ENCODE measurements at regions not wholly inside any gene's neighbourhood (a gene's known extent, or its start where the extent isn't known, plus 50 kb on each side); places are given as distances from the start of the nearest gene placed in this dataset.

GRCh38 chr1:221302357-221302756 lies 423.1 kb downstream of the HLX start:
- H3K27ac ChIP-seq (ENCODE audit: low read depth in 1 of 2, low read length in 2 of 2): no peak overlapping the region
- no peak overlapping the region for H3K9ac ChIP-seq (ENCODE audit: insufficient read depth, low read length, poor library complexity, severe bottlenecking)
- no peak overlapping the region for H2AFZ ChIP-seq (ENCODE audit: insufficient read depth, low read depth, low read length, poor library complexity, severe bottlenecking)
- Mint-ChIP-seq H3K4me3 (no peak overlapping the region), H3K36me3 (no peaks in the 10 kb centered on the region), H3K9me3 (peaks cover 0 to 6% (median 3%) of the 10 kb centered on the region in 7 donors), H3K4me1 (no peaks in the 10 kb centered on the region), H3K27ac (no peak overlapping the region), H3K27me3 (ENCODE audit: low read depth in 3 of 3) (peaks cover 0 to 6% (median 0%) of the 10 kb centered on the region in 3 donors)
- no peaks in the 10 kb centered on the region for H3K27me3 ChIP-seq (ENCODE audit: control insufficient read depth in 2 of 2, insufficient read depth in 2 of 2, low read length in 2 of 2)
- intact Hi-C loops (cut with micrococcal nuclease): no loop called here
- no peaks in the 10 kb centered on the region for H3K36me3 ChIP-seq (replicated peaks in 1 of 2; ENCODE audit: control insufficient read depth in 1 of 2, insufficient read depth in 2 of 2, low read length in 2 of 2)
- no peak overlapping the region for H3K4me2 ChIP-seq (replicated peaks; ENCODE audit: extremely low read depth, low read length, poor library complexity, severe bottlenecking)
- no peak for DNase-seq
- no peaks in the 10 kb centered on the region for H3K9me3 ChIP-seq (replicated peaks in 1 of 2; ENCODE audit: control insufficient read depth in 1 of 2, insufficient read depth in 1 of 2, low read length in 2 of 2)
- H3K4me3 ChIP-seq (replicated peaks in 1 of 3; ENCODE audit: low read depth in 2 of 3, low read length in 3 of 3): no peak overlapping the region
- no peaks in the 10 kb centered on the region for H3K4me1 ChIP-seq (ENCODE audit: control insufficient read depth in 1 of 2, insufficient read depth in 2 of 2, low read length in 2 of 2)
- 60% methylated on average over 1 of the region's 1 CpG for WGBS (ENCODE audit: insufficient coverage)
- H3K79me2 ChIP-seq (ENCODE audit: insufficient read depth, low read length): no peaks in the 10 kb centered on the region
- H4K20me1 ChIP-seq (ENCODE audit: insufficient read depth, low read length): no peaks in the 10 kb centered on the region
- TF ChIP-seq CTCF (IDR thresholded peaks at IDR 0.05): no peak

GRCh38 chr1:221302810-221303209 lies 423.6 kb downstream of the HLX start:
- Histone ChIP-seq H3K27me3 (ENCODE audit: control insufficient read depth in 2 of 2, insufficient read depth in 2 of 2, low read length in 2 of 2) (no peaks in the 10 kb centered on the region), H2AFZ (ENCODE audit: insufficient read depth, low read depth, low read length, poor library complexity, severe bottlenecking) (no peak overlapping the region), H3K27ac (ENCODE audit: low read depth in 1 of 2, low read length in 2 of 2) (no peak overlapping the region), H3K9me3 (replicated peaks in 1 of 2; ENCODE audit: control insufficient read depth in 1 of 2, insufficient read depth in 1 of 2, low read length in 2 of 2) (no peaks in the 10 kb centered on the region), H4K20me1 (ENCODE audit: insufficient read depth, low read length) (no peaks in the 10 kb centered on the region), H3K4me1 (ENCODE audit: control insufficient read depth in 1 of 2, insufficient read depth in 2 of 2, low read length in 2 of 2) (no peaks in the 10 kb centered on the region), H3K4me2 (replicated peaks; ENCODE audit: extremely low read depth, low read length, poor library complexity, severe bottlenecking) (no peak overlapping the region), H3K9ac (ENCODE audit: insufficient read depth, low read length, poor library complexity, severe bottlenecking) (no peak overlapping the region), H3K36me3 (replicated peaks in 1 of 2; ENCODE audit: control insufficient read depth in 1 of 2, insufficient read depth in 2 of 2, low read length in 2 of 2) (no peaks in the 10 kb centered on the region), H3K79me2 (ENCODE audit: insufficient read depth, low read length) (no peaks in the 10 kb centered on the region), H3K4me3 (replicated peaks in 1 of 3; ENCODE audit: low read depth in 2 of 3, low read length in 3 of 3) (no peak overlapping the region)
- Mint-ChIP-seq H3K9me3 (peaks cover 0 to 8% (median 6%) of the 10 kb centered on the region in 7 donors), H3K27ac (peak overlapping the region in 1 of 7 donors; percentile 16), H3K4me1 (no peaks in the 10 kb centered on the region), H3K4me3 (no peak overlapping the region), H3K36me3 (no peaks in the 10 kb centered on the region), H3K27me3 (ENCODE audit: low read depth in 3 of 3) (peaks cover 0 to 6% (median 0%) of the 10 kb centered on the region in 3 donors)
- intact Hi-C loops (cut with micrococcal nuclease): no loop called here
- WGBS (ENCODE audit: insufficient coverage): no CpG with 5 or more reads among the region's 1 CpG
- no peak for TF ChIP-seq CTCF (IDR thresholded peaks at IDR 0.05)
- no peak for DNase-seq

Measured in CD14-positive monocyte (primary cell).